Tibial nerve (tissue), 4 donors: ENCODE measurements at regions not wholly inside any gene's neighbourhood (a gene's known extent, or its start where the extent isn't known, plus 50 kb on each side); places are given as distances from the start of the nearest gene placed in this dataset.

ENCODE experiments used
- DNase-seq, 2 donors: peaks; one replicate each; pipeline ENCODE4 v3.0.0-alpha.2; 2019; ENCODE audit warnings: low spot score in 2 of 2
- H3K27ac ChIP-seq, 4 donors: fragments of 200-600 bp; sonication (generic) in 3 of 4; one replicate each; pipeline ENCODE4 v1.5.1; 2017 to 2019; ENCODE audit warnings: mild to moderate bottlenecking in 1 of 4
- H3K27me3 ChIP-seq, 2 donors: fragments of 200-600 bp; sonication (generic) in 1 of 2; one replicate each; pipeline versions ENCODE4 v1.5.1 to v1.6.0; 2017 to 2019
- H3K36me3 ChIP-seq, 3 donors: fragments of 200-600 bp; sonication (generic); one replicate each; pipeline ENCODE4 v1.5.1; 2018 to 2019
- H3K4me1 ChIP-seq, 4 donors: fragments of 200-600 bp; sonication (generic) in 3 of 4; one replicate each; pipeline ENCODE4 v1.5.1; 2017 to 2019
- H3K4me3 ChIP-seq, 4 donors: fragments of 200-600 bp; sonication (generic) in 3 of 4; one replicate each; pipeline ENCODE4 v1.5.1; 2017 to 2019; ENCODE audit warnings: mild to moderate bottlenecking in 1 of 4, moderate library complexity in 1 of 4
- H3K9me3 ChIP-seq, 4 donors: fragments of 200-600 bp; sonication (generic) in 3 of 4; one replicate each; pipeline ENCODE4 v1.5.1; 2017 to 2019
- EP300 ChIP-seq, 2 donors: sonication (generic); formaldehyde crosslinking; IDR thresholded peaks; one replicate each; pipeline ENCODE4 v1.6.1; 2017; ENCODE audit warnings: antibody characterized with exemption in 2 of 2, mild to moderate bottlenecking in 1 of 2
- POLR2A ChIP-seq, 2 donors: fragments of 450-650 bp; IDR thresholded peaks; one replicate each; pipeline ENCODE4 v1.6.1; 2017; ENCODE audit warnings: antibody characterized with exemption in 2 of 2, mild to moderate bottlenecking in 2 of 2, moderate library complexity in 2 of 2
- WGBS, 2 donors: methylation state at CpG; one replicate each; pipeline ENCODE4 v1.1.5; 2018; 5-methylcytosine and 5-hydroxymethylcytosine counted together
- TF ChIP-seq, protein P1 (sequence below), 5 experiments: fragments of 200-600 bp in 3 of 5; fragments of 450-650 bp in 2 of 5; sonication (generic) in 3 of 5; IDR thresholded peaks; one replicate each; pipeline ENCODE4 v1.5.1; 2016 to 2019; ENCODE audit warnings: antibody characterized with exemption in 5 of 5, mild to moderate bottlenecking in 3 of 5, moderate library complexity in 2 of 5

DNA sequence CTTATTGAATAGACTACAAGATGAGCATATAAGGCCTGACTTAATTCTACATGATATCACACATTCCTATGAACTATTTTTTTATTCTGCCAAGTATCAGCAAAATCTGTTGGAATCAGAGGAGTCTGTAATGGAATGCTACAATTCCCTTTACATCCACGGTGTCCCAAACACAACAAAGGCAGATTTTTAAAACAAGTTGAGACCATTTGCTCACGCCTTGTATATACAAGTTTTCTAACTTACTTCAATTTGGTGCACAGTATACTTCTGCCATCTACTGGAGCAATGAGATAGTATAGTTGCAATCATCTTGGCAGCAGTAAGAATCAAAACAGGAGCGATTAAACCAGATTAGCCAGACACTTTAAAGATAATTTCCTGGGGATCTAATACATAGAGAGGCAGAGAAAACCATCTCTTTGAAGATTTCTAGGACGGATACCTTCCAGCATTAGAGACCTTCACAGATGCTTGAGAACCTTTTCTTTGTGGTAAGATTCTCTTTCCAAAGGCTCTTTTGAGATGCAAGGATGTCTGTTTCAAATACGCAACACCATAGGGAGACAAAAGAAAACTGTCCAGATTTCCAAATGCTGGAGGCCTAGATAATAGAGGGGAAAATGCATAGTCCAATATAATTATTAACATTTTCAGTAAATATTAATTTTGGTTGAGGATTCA is 302.0 kb upstream of the MIR17HG start:
- H3K36me3 ChIP-seq, result no peaks in the 10 kb centered on the region
- no peaks in the 10 kb centered on the region for H3K27me3 ChIP-seq
- no peak for DNase-seq
- no peaks in the 10 kb centered on the region for H3K9me3 ChIP-seq
- WGBS, 2 donors, result 39% methylated on average over 5 of the region's 5 CpGs
- TF ChIP-seq POLR2A (IDR thresholded peaks at IDR 0.05) (no peak), EP300 (IDR thresholded peaks at IDR 0.05) (no peak)
- TF ChIP-seq, protein P1, sequence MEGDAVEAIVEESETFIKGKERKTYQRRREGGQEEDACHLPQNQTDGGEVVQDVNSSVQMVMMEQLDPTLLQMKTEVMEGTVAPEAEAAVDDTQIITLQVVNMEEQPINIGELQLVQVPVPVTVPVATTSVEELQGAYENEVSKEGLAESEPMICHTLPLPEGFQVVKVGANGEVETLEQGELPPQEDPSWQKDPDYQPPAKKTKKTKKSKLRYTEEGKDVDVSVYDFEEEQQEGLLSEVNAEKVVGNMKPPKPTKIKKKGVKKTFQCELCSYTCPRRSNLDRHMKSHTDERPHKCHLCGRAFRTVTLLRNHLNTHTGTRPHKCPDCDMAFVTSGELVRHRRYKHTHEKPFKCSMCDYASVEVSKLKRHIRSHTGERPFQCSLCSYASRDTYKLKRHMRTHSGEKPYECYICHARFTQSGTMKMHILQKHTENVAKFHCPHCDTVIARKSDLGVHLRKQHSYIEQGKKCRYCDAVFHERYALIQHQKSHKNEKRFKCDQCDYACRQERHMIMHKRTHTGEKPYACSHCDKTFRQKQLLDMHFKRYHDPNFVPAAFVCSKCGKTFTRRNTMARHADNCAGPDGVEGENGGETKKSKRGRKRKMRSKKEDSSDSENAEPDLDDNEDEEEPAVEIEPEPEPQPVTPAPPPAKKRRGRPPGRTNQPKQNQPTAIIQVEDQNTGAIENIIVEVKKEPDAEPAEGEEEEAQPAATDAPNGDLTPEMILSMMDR (IDR thresholded peaks at IDR 0.05), result peak in 3 of 5 experiments; percentile 7 to 31 (median 28)
- no peaks in the 10 kb centered on the region for H3K4me1 ChIP-seq
- no peak overlapping the region for H3K27ac ChIP-seq
- H3K4me3 ChIP-seq, result no peak overlapping the region

DNA sequence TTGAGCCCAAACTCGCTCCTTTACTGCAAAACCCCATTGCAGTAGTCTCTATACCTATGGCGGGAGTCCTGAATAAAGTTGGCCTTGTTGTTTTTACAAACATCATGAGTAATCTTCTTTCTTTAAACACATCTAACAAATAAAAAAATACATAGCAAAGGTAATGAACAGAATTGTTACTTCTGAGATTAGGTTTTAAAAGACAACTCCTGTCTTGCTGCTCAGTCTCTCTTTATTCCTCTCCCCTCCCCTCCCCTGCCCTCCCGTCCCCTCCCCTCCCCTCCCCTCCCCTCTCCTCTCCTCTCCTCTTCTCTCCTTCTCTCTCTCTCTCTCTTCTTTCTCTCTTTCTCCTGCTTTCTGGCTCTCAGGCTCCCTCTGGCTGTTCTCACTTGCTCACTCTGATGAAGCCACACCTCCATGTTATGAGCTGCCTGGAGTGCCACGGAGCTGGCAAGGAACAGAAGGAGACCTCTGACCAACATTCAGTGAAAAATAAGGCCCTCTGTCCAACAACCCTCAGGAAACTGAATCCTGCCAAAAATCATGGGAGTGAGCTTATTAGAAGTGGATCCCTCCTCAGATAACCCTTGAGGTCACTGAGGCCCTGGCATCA is 300.7 kb upstream of the MIR17HG start:
- TF ChIP-seq, protein P1 (IDR thresholded peaks at IDR 0.05), result no peak
- TF ChIP-seq POLR2A (IDR thresholded peaks at IDR 0.05), result no peak
- TF ChIP-seq EP300 (IDR thresholded peaks at IDR 0.05), result no peak
- Histone ChIP-seq H3K9me3 (no peaks in the 10 kb centered on the region), H3K4me3 (no peak overlapping the region), H3K36me3 (no peaks in the 10 kb centered on the region), H3K27me3 (no peaks in the 10 kb centered on the region), H3K4me1 (no peaks in the 10 kb centered on the region), H3K27ac (no peak overlapping the region)
- no peak for DNase-seq
- 55 to 56% methylated on average over 4 of the region's 4 CpGs for WGBS, 2 donors

DNA sequence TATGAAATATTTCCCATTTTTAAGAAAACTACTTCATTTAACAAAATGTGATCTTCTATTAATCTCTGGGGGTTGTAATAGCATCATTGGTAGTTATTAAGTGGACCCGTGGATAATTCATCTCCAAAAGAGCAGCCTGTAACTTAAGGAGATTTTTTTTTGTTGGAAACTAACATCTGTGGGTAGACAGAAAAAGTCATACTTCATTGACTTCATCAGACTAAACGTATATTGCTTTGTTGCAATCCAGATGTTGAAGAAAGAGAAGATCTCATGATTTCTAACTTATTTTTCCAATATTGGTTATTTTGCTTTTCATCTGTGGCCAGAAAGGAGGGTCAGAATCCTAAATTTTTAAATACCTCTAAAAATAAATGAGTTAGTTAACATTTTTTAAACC is 296.5 kb upstream of the MIR17HG start:
- Histone ChIP-seq H3K36me3 (no peaks in the 10 kb centered on the region), H3K27me3 (no peaks in the 10 kb centered on the region), H3K9me3 (no peaks in the 10 kb centered on the region), H3K4me1 (no peaks in the 10 kb centered on the region), H3K27ac (no peak overlapping the region), H3K4me3 (no peak overlapping the region)
- no peak for DNase-seq
- 60% methylated on average over 2 of the region's 2 CpGs for WGBS, 2 donors
- TF ChIP-seq EP300 (IDR thresholded peaks at IDR 0.05) (no peak), POLR2A (IDR thresholded peaks at IDR 0.05) (no peak)
- TF ChIP-seq, protein P1 (IDR thresholded peaks at IDR 0.05), result no peak

DNA sequence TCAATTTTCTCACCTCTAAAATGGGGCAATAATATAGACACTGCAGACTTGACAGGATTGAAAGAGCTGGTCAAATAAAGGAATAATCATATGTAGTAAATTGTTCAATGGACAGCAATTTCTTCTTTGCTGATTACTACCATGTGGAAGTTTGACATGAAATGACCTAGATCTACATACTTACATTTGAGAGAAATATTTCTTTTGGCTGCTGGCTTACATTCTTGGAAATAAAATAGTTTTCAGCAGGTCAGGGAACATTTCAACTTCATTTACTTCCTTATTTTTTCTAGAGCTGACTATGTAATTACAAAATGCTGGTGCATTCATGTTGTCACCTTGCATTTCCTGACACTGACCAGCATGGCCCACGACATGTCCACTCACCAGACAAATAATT is 294.6 kb upstream of the MIR17HG start:
- no peaks in the 10 kb centered on the region for H3K27me3 ChIP-seq
- peaks cover 0 to 5% (median 0%) of the 10 kb centered on the region in 4 donors for H3K9me3 ChIP-seq
- no peak overlapping the region for H3K27ac ChIP-seq
- no peak for DNase-seq
- no peaks in the 10 kb centered on the region for H3K36me3 ChIP-seq
- 46 to 48% methylated on average over 1 of the region's 1 CpG for WGBS, 2 donors
- H3K4me1 ChIP-seq, result no peaks in the 10 kb centered on the region
- no peak overlapping the region for H3K4me3 ChIP-seq
- no peak for TF ChIP-seq POLR2A (IDR thresholded peaks at IDR 0.05)
- no peak for TF ChIP-seq EP300 (IDR thresholded peaks at IDR 0.05)
- TF ChIP-seq, protein P1 (IDR thresholded peaks at IDR 0.05), result no peak

DNA sequence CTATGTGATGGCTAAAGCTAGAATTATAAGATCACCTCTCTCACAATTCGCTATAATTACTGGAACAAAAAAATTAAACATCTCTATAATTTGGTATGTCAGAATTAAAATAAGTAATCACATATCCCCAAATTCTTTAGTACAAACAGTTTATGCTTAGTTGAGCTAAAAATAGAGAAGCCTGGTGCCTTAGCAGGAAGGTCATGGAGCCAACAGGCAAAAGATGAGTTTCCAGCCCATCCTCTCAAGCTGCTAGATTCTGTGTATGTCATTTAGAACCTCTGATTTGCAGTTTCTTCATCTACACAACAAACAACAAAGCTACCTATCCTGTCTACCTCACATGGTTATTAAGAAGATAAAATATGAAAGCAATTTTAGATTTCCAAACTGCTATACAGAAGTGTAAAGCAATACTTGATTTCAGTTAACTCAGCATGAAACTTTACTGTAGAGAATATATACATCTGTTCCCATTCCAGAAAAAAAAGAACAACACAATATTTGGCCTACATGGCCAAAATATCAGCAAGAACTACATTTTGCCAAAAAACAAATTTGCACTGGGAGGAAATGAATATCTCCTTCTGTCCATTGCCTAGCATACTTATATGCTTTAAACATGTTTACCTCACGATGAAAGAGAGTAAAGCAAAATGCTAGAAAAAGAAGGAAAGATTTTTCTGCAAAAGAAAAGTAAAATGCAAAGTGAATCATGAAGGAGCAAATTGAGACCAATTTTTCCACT is 294.0 kb upstream of the MIR17HG start:
- Histone ChIP-seq H3K27me3 (no peaks in the 10 kb centered on the region), H3K36me3 (no peaks in the 10 kb centered on the region), H3K4me1 (no peaks in the 10 kb centered on the region), H3K9me3 (peaks cover 0 to 11% (median 0%) of the 10 kb centered on the region in 4 donors), H3K27ac (no peak overlapping the region), H3K4me3 (no peak overlapping the region)
- no peak for DNase-seq
- 74 to 92% methylated on average over 2 of the region's 2 CpGs for WGBS, 2 donors
- TF ChIP-seq, protein P1 (IDR thresholded peaks at IDR 0.05), result no peak
